Activated CD4-positive, CD25-positive, alpha-beta regulatory T cell (primary cell): ENCODE measurements at regions not wholly inside any gene's neighbourhood (a gene's known extent, or its start where the extent isn't known, plus 50 kb on each side); places are given as distances from the start of the nearest gene placed in this dataset.

Experiments
- DNase-seq, 4 experiments: peaks; one replicate each; lab custom pipeline; 2025; lab: John Stamatoyannopoulos, UW

- no peak for DNase-seq
These were observed 508.8 kb downstream of the MN1 start for GRCh38 chr22:27292542-27293299.

GRCh38 chr22:27293721-27294445 is 507.7 kb downstream of the MN1 start:
- DNase-seq: no peak

- no peak for DNase-seq
These were observed 506.5 kb downstream of the MN1 start for GRCh38 chr22:27295040-27295439.

GRCh38 chr22:27295605-27296004 is 506.0 kb downstream of the MN1 start:
- no peak for DNase-seq

- DNase-seq: no peak
These were observed 505.4 kb downstream of the MN1 start for GRCh38 chr22:27296091-27296675.

GRCh38 chr22:27297125-27297524 is 504.4 kb downstream of the MN1 start:
- no peak for DNase-seq

- no peak for DNase-seq
These were observed 503.2 kb downstream of the MN1 start for GRCh38 chr22:27298332-27298731.

GRCh38 chr22:27298742-27299141 is 502.8 kb downstream of the MN1 start:
- no peak for DNase-seq

- DNase-seq: no peak
These were observed 502.1 kb downstream of the MN1 start for GRCh38 chr22:27299181-27300085.

GRCh38 chr22:27300536-27301285 is 500.8 kb downstream of the MN1 start:
- no peak for DNase-seq

- no peak for DNase-seq
These were observed 499.1 kb downstream of the MN1 start for GRCh38 chr22:27302501-27302900.

GRCh38 chr22:27303718-27304117 is 497.8 kb downstream of the MN1 start:
- no peak for DNase-seq

GRCh38 chr22:27306771-27307170 is 494.8 kb downstream of the MN1 start:
- no peak for DNase-seq

- no peak for DNase-seq
These were observed 493.9 kb downstream of the MN1 start for GRCh38 chr22:27307545-27308247.

GRCh38 chr22:27308513-27308912 is 493.0 kb downstream of the MN1 start:
- no peak for DNase-seq

- no peak for DNase-seq
These were observed 491.9 kb downstream of the MN1 start for GRCh38 chr22:27309697-27310096.

- DNase-seq: no peak
These were observed 490.4 kb downstream of the MN1 start for GRCh38 chr22:27310966-27311697.

GRCh38 chr22:27311698-27312550 is 489.6 kb downstream of the MN1 start:
- no peak for DNase-seq

- DNase-seq: no peak
These were observed 489.0 kb downstream of the MN1 start for GRCh38 chr22:27312565-27312964.
